A549 (cell line): ENCODE measurements at regions not wholly inside any gene's neighbourhood (a gene's known extent, or its start where the extent isn't known, plus 50 kb on each side); places are given as distances from the start of the nearest gene placed in this dataset.

Experiments used
- ATAC-seq, 2 experiments: fragments of 200-7000 bp in 1 of 2; fragments of >200 bp in 1 of 2; cut with Nextera tagmentation in 1 of 2; cut with Tn5 transposase in 1 of 2; 3 replicates each; pipeline versions ENCODE4 v1.8.0 to v1.9.1; 2018 to 2020; ENCODE audit warnings: mild to moderate bottlenecking in 1 of 2, moderate library complexity in 1 of 2
- CTCF ChIA-PET: fragments of 300-600 bp; sonication (Branson Sonifier 250); formaldehyde crosslinking; extraction: SDS; loops from one replicate; lab custom pipeline; 2021; ENCODE audit warnings: antibody characterized with exemption, inconsistent platforms; lab: Yijun Ruan, JAX
- POLR2A ChIA-PET: fragments of 350-600 bp; formaldehyde crosslinking; extraction: SDS; loops from one replicate; lab custom pipeline; 2021; ENCODE audit warnings: antibody characterized with exemption, inconsistent platforms; lab: Yijun Ruan, JAX
- DNase-seq, 2 experiments: peaks; one replicate each; pipeline versions ENCODE4 v3.0.0 to v3.0.0-alpha.2; 2011 to 2016; ENCODE audit warnings: low read depth in 1 of 2, low spot score in 1 of 2
- FAIRE-seq: peaks from 2 replicates; lab custom pipeline; 2011; peaks lifted over from hg19 to GRCh38; lab: Jason Lieb, UNC
- H3K27ac ChIP-seq, 2 experiments: fragments of >200 bp; sonication (Bioruptor Twin); formaldehyde crosslinking; 3 replicates each; pipeline ENCODE4 v1.5.1; 2016 to 2017
- H3K4me1 ChIP-seq: fragments of >200 bp; sonication (Bioruptor Twin); formaldehyde crosslinking; 3 replicates; pipeline ENCODE4 v1.6.1; 2016
- H3K4me2 ChIP-seq: fragments of >200 bp; sonication (Bioruptor Twin); formaldehyde crosslinking; 3 replicates; pipeline ENCODE4 v1.6.1; 2016
- H3K4me3 ChIP-seq: fragments of >200 bp; sonication (Bioruptor Twin); formaldehyde crosslinking; 3 replicates; pipeline ENCODE4 v1.5.1; 2016
- H3K9me3 ChIP-seq: fragments of >200 bp; sonication (Bioruptor Twin); formaldehyde crosslinking; 3 replicates; pipeline ENCODE4 v1.6.1; 2016
- BCL3 ChIP-seq: fragments of >200 bp; sonication (Bioruptor Twin); formaldehyde crosslinking; IDR thresholded peaks from 3 replicates; pipeline ENCODE4 v1.6.1; 2016
- CBX2 ChIP-seq: fragments of 200-600 bp; sonication (generic); IDR thresholded peaks from 2 replicates; pipeline ENCODE4 v1.6.1; 2016; ENCODE audit warnings: low read depth, mild to moderate bottlenecking, borderline replicate concordance
- CTCF ChIP-seq: fragments of >200 bp; sonication (Bioruptor Twin); formaldehyde crosslinking; IDR thresholded peaks from 3 replicates; pipeline ENCODE4 v1.5.1; 2016
- E2F6 ChIP-seq: IDR thresholded peaks from 2 replicates; pipeline ENCODE4 v1.6.1; 2012; ENCODE audit warnings: low read depth, borderline replicate concordance
- ESRRA ChIP-seq: fragments of 150-350 bp; IDR thresholded peaks from 2 replicates; pipeline ENCODE4 v1.6.1; 2014; ENCODE audit warnings: mild to moderate bottlenecking, low read length, borderline replicate concordance
- FOSL2 ChIP-seq, 2 experiments: fragments of 450-650 bp in 1 of 2; fragments of >200 bp in 1 of 2; sonication (Bioruptor Twin) in 1 of 2; formaldehyde crosslinking; IDR thresholded peaks; 2 replicates each; pipeline versions ENCODE4 v1.5.0 to v1.6.1; 2016 to 2020; ENCODE audit warnings: mild to moderate bottlenecking in 1 of 2, moderate library complexity in 1 of 2
- FOXS1 ChIP-seq: fragments of 250-450 bp; sonication (Bioruptor Pico); IDR thresholded peaks from 2 replicates; pipeline ENCODE4 v1.5.0; 2020; ENCODE audit warnings: mild to moderate bottlenecking, moderate library complexity
- GATA3 ChIP-seq: IDR thresholded peaks from 2 replicates; pipeline ENCODE4 v1.6.1; 2012; ENCODE audit warnings: borderline replicate concordance
- HES2 ChIP-seq: fragments of >200 bp; sonication (Bioruptor Twin); formaldehyde crosslinking; IDR thresholded peaks from 2 replicates; pipeline ENCODE4 v1.6.1; 2016
- HMGXB4 ChIP-seq: fragments of 250-450 bp; sonication (Bioruptor Pico); IDR thresholded peaks from 2 replicates; pipeline ENCODE4 v1.5.0; 2021; ENCODE audit warnings: mild to moderate bottlenecking, moderate library complexity, borderline replicate concordance
- HOXA7 ChIP-seq: fragments of 250-450 bp; sonication (Bioruptor Pico); IDR thresholded peaks from 2 replicates; pipeline ENCODE4 v1.5.0; 2020; ENCODE audit warnings: mild to moderate bottlenecking, moderate library complexity
- HOXB13 ChIP-seq: fragments of 250-450 bp; sonication (Bioruptor Pico); IDR thresholded peaks from 2 replicates; pipeline ENCODE4 v1.5.0; 2020; ENCODE audit warnings: low read depth, mild to moderate bottlenecking, moderate library complexity
- JUN ChIP-seq, 2 experiments: fragments of >200 bp; sonication (Bioruptor Twin); formaldehyde crosslinking; IDR thresholded peaks; 2 replicates in 1 of 2; 3 replicates in 1 of 2; pipeline ENCODE4 v1.6.1; 2016 to 2017
- MAFK ChIP-seq: fragments of 450-650 bp; IDR thresholded peaks from 2 replicates; pipeline ENCODE4 v1.6.1; 2014; ENCODE audit not compliant: partially characterized antibody
- MAZ ChIP-seq: fragments of 150-350 bp; IDR thresholded peaks from 2 replicates; pipeline ENCODE4 v1.6.1; 2014; ENCODE audit warnings: antibody characterized with exemption, low read depth, low read length, borderline replicate concordance
- NFE2L2 ChIP-seq: fragments of 150-350 bp; conservative IDR thresholded peaks from 2 replicates; pipeline ENCODE4 v1.6.1; 2014; ENCODE audit warnings: low read length
- NPAS2 ChIP-seq: fragments of 250-450 bp; sonication (Bioruptor Pico); IDR thresholded peaks from 2 replicates; pipeline ENCODE4 v1.8.0; 2022; ENCODE audit warnings: mild to moderate bottlenecking, moderate library complexity, borderline replicate concordance
- PHF8 ChIP-seq: fragments of 200-600 bp; sonication (generic); IDR thresholded peaks from 2 replicates; pipeline ENCODE4 v1.6.1; 2016; ENCODE audit warnings: low read depth, mild to moderate bottlenecking, antibody characterized with exemption, moderate library complexity, borderline replicate concordance
- RARB ChIP-seq: fragments of 250-450 bp; sonication (Bioruptor Pico); IDR thresholded peaks from 2 replicates; pipeline ENCODE4 v1.8.0; 2021; ENCODE audit warnings: mild to moderate bottlenecking, moderate library complexity
- RCOR1 ChIP-seq: fragments of 150-350 bp; IDR thresholded peaks from 2 replicates; pipeline ENCODE4 v1.6.1; 2014; ENCODE audit warnings: antibody characterized with exemption, low read length, low read depth
- RNF2 ChIP-seq: fragments of 200-600 bp; sonication (generic); IDR thresholded peaks from 2 replicates; pipeline ENCODE4 v1.6.1; 2016; ENCODE audit warnings: low read depth, mild to moderate bottlenecking, antibody characterized with exemption, moderate library complexity, borderline replicate concordance
- SREBF2 ChIP-seq: fragments of 450-650 bp; IDR thresholded peaks from 2 replicates; pipeline ENCODE4 v1.6.1; 2014; ENCODE audit warnings: mild to moderate bottlenecking, moderate library complexity
- TP53 ChIP-seq: fragments of 250-450 bp; sonication (Bioruptor Pico); IDR thresholded peaks from 2 replicates; pipeline ENCODE4 v1.5.0; 2021; ENCODE audit warnings: mild to moderate bottlenecking, moderate library complexity
- USF2 ChIP-seq: fragments of 450-650 bp; IDR thresholded peaks from 2 replicates; pipeline ENCODE4 v1.6.1; 2014; ENCODE audit warnings: antibody characterized with exemption
- ZC3H11A ChIP-seq: fragments of 450-650 bp; IDR thresholded peaks from 2 replicates; pipeline ENCODE4 v1.6.1; 2014; ENCODE audit warnings: antibody characterized with exemption, mild to moderate bottlenecking
- ZFP36 ChIP-seq: fragments of 450-650 bp; IDR thresholded peaks from 2 replicates; pipeline ENCODE4 v1.6.1; 2014; ENCODE audit warnings: borderline replicate concordance; ENCODE audit not compliant: partially characterized antibody
- ZNF302 ChIP-seq: fragments of 250-450 bp; sonication (Bioruptor Pico); IDR thresholded peaks from 2 replicates; pipeline ENCODE4 v1.9.0; 2021; ENCODE audit warnings: inconsistent platforms, mild to moderate bottlenecking, moderate library complexity
- WGBS: methylation state at CpG from one replicate; pipeline ENCODE4 v1.1.6; 2017; ENCODE audit errors: missing lambda C conversion rate; 5-methylcytosine and 5-hydroxymethylcytosine counted together

GRCh38 chr1:38403667-38404066 is 357.1 kb upstream of the POU3F1 start:
- no peak overlapping the region for H3K27ac ChIP-seq
- TF ChIP-seq E2F6 = no peak
- TF ChIP-seq FOSL2 (IDR thresholded peaks at IDR 0.05) = no peak
- TF ChIP-seq FOSL2 (CRISPR knock-in tag; IDR thresholded peaks at IDR 0.05) = no peak
- TF ChIP-seq JUN (IDR thresholded peaks at IDR 0.05) = no peak
- TF ChIP-seq RNF2 = no peak
- TF ChIP-seq RARB (CRISPR knock-in tag) = no peak
- no peak for TF ChIP-seq PHF8
- TF ChIP-seq USF2 = no peak
- no peak for TF ChIP-seq FOXS1 (CRISPR knock-in tag)
- TF ChIP-seq MAZ = no peak
- TF ChIP-seq ZFP36 = no peak
- TF ChIP-seq HOXA7 (CRISPR knock-in tag) = no peak
- no peak for TF ChIP-seq NFE2L2
- TF ChIP-seq CBX2 = no peak
- TF ChIP-seq GATA3 = no peak
- no peak for TF ChIP-seq HES2
- no peak for TF ChIP-seq MAFK
- TF ChIP-seq ZNF302 (CRISPR knock-in tag) = no peak
- TF ChIP-seq RCOR1 = no peak
- TF ChIP-seq, all 56 proteins: peak for 0
- ChIA-PET POLR2A (no interaction called here), CTCF (no interaction called here)
- no peaks in the 10 kb centered on the region for H3K4me1 ChIP-seq
- no peak overlapping the region for H3K4me2 ChIP-seq
- 54% methylated on average over 2 of the region's 2 CpGs for WGBS
- no peak for DNase-seq
- ATAC-seq = no peak
- FAIRE-seq = no peak
- H3K9me3 ChIP-seq = no peaks in the 10 kb centered on the region
- H3K4me3 ChIP-seq = no peak overlapping the region

GRCh38 chr1:38402230-38402815 is 355.7 kb upstream of the POU3F1 start:
- CTCF ChIA-PET = no interaction called here
- no peak overlapping the region for H3K27ac ChIP-seq
- TF ChIP-seq HES2 (no peak), CTCF (no peak), ZFP36 (no peak), NPAS2 (CRISPR knock-in tag) (no peak), MAFK (no peak), ZC3H11A (no peak), HOXB13 (CRISPR knock-in tag) (no peak), PHF8 (no peak), HMGXB4 (CRISPR knock-in tag) (no peak), BCL3 (no peak), GATA3 (no peak), ZNF302 (CRISPR knock-in tag) (no peak), RNF2 (no peak), RARB (CRISPR knock-in tag) (no peak), TP53 (CRISPR knock-in tag) (no peak), JUN (IDR thresholded peaks at IDR 0.05) (no peak), ESRRA (no peak), SREBF2 (no peak)
- no peaks in the 10 kb centered on the region for H3K4me1 ChIP-seq
- H3K4me2 ChIP-seq = no peak overlapping the region
- H3K9me3 ChIP-seq = no peaks in the 10 kb centered on the region
- H3K4me3 ChIP-seq = no peak overlapping the region
- 1% methylated on average over 2 of the region's 2 CpGs for WGBS
- FAIRE-seq (no peak), DNase-seq (no peak), ATAC-seq (no peak)
- POLR2A ChIA-PET = no interaction called here
